H9 (cell line): ENCODE measurements at regions not wholly inside any gene's neighbourhood (a gene's known extent, or its start where the extent isn't known, plus 50 kb on each side); places are given as distances from the start of the nearest gene placed in this dataset.

Source experiments
- DNase-seq: peaks from one replicate; pipeline ENCODE4 v3.0.0-alpha.2; 2017
- H2AFZ ChIP-seq: one replicate; pipeline ENCODE4 v1.6.1; 2013; ENCODE audit warnings: mild to moderate bottlenecking, low read length, control low read depth, moderate library complexity
- H2AK5ac ChIP-seq: 2 replicates; pipeline ENCODE4 v1.6.1; 2013; ENCODE audit warnings: low read length, control low read depth, mixed read lengths; ENCODE audit not compliant: insufficient read length
- H2BK120ac ChIP-seq: one replicate; pipeline ENCODE4 v1.6.1; 2013; ENCODE audit warnings: low read depth, mild to moderate bottlenecking, low read length, control low read depth, inconsistent platforms; ENCODE audit not compliant: poor library complexity, severe bottlenecking
- H2BK12ac ChIP-seq: 2 replicates; pipeline ENCODE4 v1.6.1; 2013; ENCODE audit warnings: low read length, control low read depth, mixed read lengths, low read depth; ENCODE audit not compliant: insufficient read length
- H2BK15ac ChIP-seq: 2 replicates; pipeline ENCODE4 v1.6.1; 2013; ENCODE audit warnings: low read depth, low read length, control low read depth
- H2BK20ac ChIP-seq: one replicate; pipeline ENCODE4 v1.6.1; 2013; ENCODE audit warnings: low read depth, mild to moderate bottlenecking, low read length, control low read depth, inconsistent platforms; ENCODE audit not compliant: poor library complexity, severe bottlenecking
- H2BK5ac ChIP-seq: 2 replicates; pipeline ENCODE4 v1.6.1; 2013; ENCODE audit warnings: low read length, control low read depth, mixed read lengths; ENCODE audit not compliant: insufficient read length
- H3K14ac ChIP-seq: 2 replicates; pipeline ENCODE4 v1.6.1; 2013; ENCODE audit warnings: low read length, control low read depth; ENCODE audit not compliant: insufficient read depth
- H3K18ac ChIP-seq: 2 replicates; pipeline ENCODE4 v1.6.1; 2013; ENCODE audit warnings: low read depth, mild to moderate bottlenecking, mixed read lengths, low read length, control low read depth; ENCODE audit not compliant: insufficient read length
- H3K23ac ChIP-seq: 2 replicates; pipeline ENCODE4 v1.6.1; 2013; ENCODE audit warnings: low read length, control low read depth, mixed read lengths, low read depth; ENCODE audit not compliant: insufficient read length
- H3K23me2 ChIP-seq: 2 replicates; pipeline ENCODE4 v1.6.1; 2013; ENCODE audit warnings: low read depth, mild to moderate bottlenecking, mixed read lengths, low read length, control low read depth; ENCODE audit not compliant: insufficient read length, poor library complexity, severe bottlenecking
- H3K27ac ChIP-seq: 2 replicates; pipeline ENCODE4 v1.5.1; 2013; ENCODE audit warnings: low read length, control low read depth, mixed read lengths, low read depth; ENCODE audit not compliant: insufficient read length
- H3K27me3 ChIP-seq: 2 replicates; pipeline ENCODE4 v1.6.1; 2013; ENCODE audit warnings: low read length, control low read depth, inconsistent platforms; ENCODE audit not compliant: insufficient read depth
- H3K4ac ChIP-seq: 2 replicates; pipeline ENCODE4 v1.6.1; 2013; ENCODE audit warnings: low read depth, mild to moderate bottlenecking, control low read depth, inconsistent platforms, low read length, moderate library complexity
- H3K4me1 ChIP-seq: 2 replicates; pipeline ENCODE4 v1.6.1; 2013; ENCODE audit warnings: low read length, control low read depth, inconsistent platforms; ENCODE audit not compliant: insufficient read depth
- H3K4me2 ChIP-seq: 2 replicates; pipeline ENCODE4 v1.6.1; 2013; ENCODE audit warnings: low read length, control low read depth, mixed read lengths; ENCODE audit not compliant: insufficient read length, insufficient read depth
- H3K56ac ChIP-seq: 2 replicates; pipeline ENCODE4 v1.6.1; 2013; ENCODE audit warnings: low read depth, mild to moderate bottlenecking, mixed read lengths, low read length, control low read depth; ENCODE audit not compliant: insufficient read length
- H3K79me1 ChIP-seq: 2 replicates; pipeline ENCODE4 v1.6.1; 2013; ENCODE audit warnings: low read depth, mild to moderate bottlenecking, moderate library complexity, low read length, control low read depth, inconsistent platforms; ENCODE audit not compliant: insufficient read depth, poor library complexity, severe bottlenecking
- H3K79me2 ChIP-seq: 2 replicates; pipeline ENCODE4 v1.6.1; 2013; ENCODE audit warnings: low read length, control low read depth, inconsistent platforms; ENCODE audit not compliant: insufficient read depth
- H3K9ac ChIP-seq: 2 replicates; pipeline ENCODE4 v1.6.1; 2013; ENCODE audit warnings: low read length, control low read depth, mixed read lengths; ENCODE audit not compliant: insufficient read length; ENCODE audit errors: extremely low read depth
- H3K9me3 ChIP-seq: one replicate; pipeline ENCODE4 v1.6.1; 2013; ENCODE audit warnings: low read depth, low read length, inconsistent platforms; ENCODE audit not compliant: control insufficient read depth
- H3T11ph ChIP-seq: one replicate; pipeline ENCODE4 v1.6.1; 2013; ENCODE audit warnings: mild to moderate bottlenecking, low read length, control low read depth, inconsistent platforms
- H4K20me1 ChIP-seq: one replicate; pipeline ENCODE4 v1.6.1; 2013; ENCODE audit not compliant: control insufficient read depth, insufficient read length, insufficient read depth
- H4K5ac ChIP-seq: 2 replicates; pipeline ENCODE4 v1.6.1; 2013; ENCODE audit warnings: low read depth, mild to moderate bottlenecking, mixed read lengths, low read length, control low read depth; ENCODE audit not compliant: insufficient read length
- H4K8ac ChIP-seq: replicated peaks from 2 replicates; pipeline ENCODE4 v1.6.1; 2013; ENCODE audit warnings: low read length, control low read depth, mixed read lengths, low read depth; ENCODE audit not compliant: insufficient read length
- H4K91ac ChIP-seq: 2 replicates; pipeline ENCODE4 v1.6.1; 2013; ENCODE audit warnings: low read depth, mild to moderate bottlenecking, moderate library complexity, mixed read lengths, low read length, control low read depth; ENCODE audit not compliant: insufficient read length
- H3K27ac Mint-ChIP-seq, 3 experiments: 2 replicates in 2 of 3; 3 replicates in 1 of 3; pipeline ENCODE4 v1.8.0; 2020 to 2021; ENCODE audit warnings: mixed read lengths in 3 of 3, mild to moderate bottlenecking in 1 of 3, moderate library complexity in 1 of 3
- H3K27me3 Mint-ChIP-seq: 2 replicates; pipeline ENCODE4 v1.8.0; 2021; ENCODE audit warnings: low read depth, mild to moderate bottlenecking, moderate library complexity, mixed read lengths
- H3K36me3 Mint-ChIP-seq, 3 experiments: 2 replicates in 2 of 3; 3 replicates in 1 of 3; pipeline ENCODE4 v1.8.0; 2020 to 2021; ENCODE audit warnings: low read depth in 3 of 3, mixed read lengths in 3 of 3; ENCODE audit not compliant: insufficient read depth in 1 of 3
- H3K4me1 Mint-ChIP-seq, 2 experiments: 2 replicates each; pipeline ENCODE4 v1.8.0; 2020; ENCODE audit warnings: mixed read lengths in 2 of 2
- H3K4me3 Mint-ChIP-seq, 2 experiments: 2 replicates in 1 of 2; 3 replicates in 1 of 2; pipeline ENCODE4 v1.8.0; 2020 to 2021; ENCODE audit warnings: mild to moderate bottlenecking in 2 of 2, mixed read lengths in 2 of 2, moderate library complexity in 1 of 2
- H3K9me3 Mint-ChIP-seq, 2 experiments: 2 replicates in 1 of 2; 3 replicates in 1 of 2; pipeline ENCODE4 v1.8.0; 2020; ENCODE audit warnings: mild to moderate bottlenecking in 2 of 2, mixed read lengths in 2 of 2, moderate library complexity in 1 of 2
- whole genome bisulfite sequencing: extraction: QIAGEN DNeasy Blood & Tissue Kit; methylation state at CpG from one replicate; pipeline ENCODE4 v1.1.7; 2013; ENCODE audit warnings: missing lambda C conversion rate, low lambda C conversion rate, mixed read lengths; ENCODE audit not compliant: insufficient read length; ENCODE audit errors: extremely low coverage; 5-methylcytosine and 5-hydroxymethylcytosine counted together
- TF ChIP-seq, protein P1 (sequence below): fragments of 200-600 bp; sonication (generic); conservative IDR thresholded peaks from 3 replicates; pipeline ENCODE4 v1.8.0; 2021; ENCODE audit warnings: antibody characterized with exemption, mild to moderate bottlenecking

DNA sequence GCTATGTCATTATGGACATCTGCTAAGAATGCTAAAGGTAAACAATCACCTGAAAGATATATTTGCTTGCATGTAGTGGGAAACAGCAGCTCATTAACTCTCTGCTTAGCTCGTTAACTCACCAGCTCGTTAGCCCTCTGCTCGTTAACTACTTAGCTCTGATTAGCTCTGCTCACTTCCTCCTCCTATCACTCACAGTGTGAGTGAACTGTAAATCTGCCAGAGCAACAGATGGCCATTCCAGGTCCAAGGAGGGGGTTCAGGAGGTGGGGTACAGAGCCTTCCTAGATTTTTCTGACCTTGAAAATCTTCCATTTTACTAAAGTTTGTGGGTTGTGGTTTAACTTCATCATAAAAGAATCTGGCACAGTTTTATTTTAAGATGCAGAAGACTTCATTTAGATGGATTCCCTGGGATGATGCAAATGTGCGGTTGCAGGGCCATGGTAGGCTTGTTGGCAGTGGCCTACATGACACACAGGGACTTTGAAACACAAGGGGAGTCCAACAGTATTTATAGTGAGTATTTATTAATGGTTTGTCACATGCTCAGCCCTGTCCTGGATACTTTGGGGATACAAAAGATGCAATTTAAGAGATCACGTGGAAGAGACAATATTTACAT lies 1633.7 kb upstream of the CELF4 start:
- no peaks in the 10 kb centered on the region for H3K4me1 Mint-ChIP-seq
- Histone ChIP-seq H3K14ac (no peak overlapping the region), H3K4me2 (no peak overlapping the region), H2BK15ac (no peak overlapping the region), H3K56ac (no peak overlapping the region), H2BK20ac (no peak overlapping the region), H4K91ac (no peak overlapping the region), H3T11ph (no peak overlapping the region), H3K23me2 (no peaks in the 10 kb centered on the region), H3K9me3 (no peaks in the 10 kb centered on the region), H3K79me1 (no peaks in the 10 kb centered on the region), H2BK12ac (no peak overlapping the region), H2AFZ (no peak overlapping the region), H3K27ac (no peak overlapping the region), H4K8ac (no peak overlapping the region), H3K79me2 (no peaks in the 10 kb centered on the region), H4K20me1 (no peaks in the 10 kb centered on the region), H3K23ac (no peak overlapping the region), H3K9ac (no peak overlapping the region), H3K4me1 (no peaks in the 10 kb centered on the region; the same call in 1 of the 2 replicates), H3K18ac (no peak overlapping the region), H2BK5ac (no peak overlapping the region), H4K5ac (no peak overlapping the region), H2AK5ac (no peak overlapping the region), H3K27me3 (no peaks in the 10 kb centered on the region), H3K4ac (no peak overlapping the region), H2BK120ac (no peak overlapping the region)
- H3K27ac Mint-ChIP-seq = no peak overlapping the region
- DNase-seq = no peak
- no CpG with 5 or more reads among the region's 5 CpGs for WGBS
- TF ChIP-seq, protein P1, sequence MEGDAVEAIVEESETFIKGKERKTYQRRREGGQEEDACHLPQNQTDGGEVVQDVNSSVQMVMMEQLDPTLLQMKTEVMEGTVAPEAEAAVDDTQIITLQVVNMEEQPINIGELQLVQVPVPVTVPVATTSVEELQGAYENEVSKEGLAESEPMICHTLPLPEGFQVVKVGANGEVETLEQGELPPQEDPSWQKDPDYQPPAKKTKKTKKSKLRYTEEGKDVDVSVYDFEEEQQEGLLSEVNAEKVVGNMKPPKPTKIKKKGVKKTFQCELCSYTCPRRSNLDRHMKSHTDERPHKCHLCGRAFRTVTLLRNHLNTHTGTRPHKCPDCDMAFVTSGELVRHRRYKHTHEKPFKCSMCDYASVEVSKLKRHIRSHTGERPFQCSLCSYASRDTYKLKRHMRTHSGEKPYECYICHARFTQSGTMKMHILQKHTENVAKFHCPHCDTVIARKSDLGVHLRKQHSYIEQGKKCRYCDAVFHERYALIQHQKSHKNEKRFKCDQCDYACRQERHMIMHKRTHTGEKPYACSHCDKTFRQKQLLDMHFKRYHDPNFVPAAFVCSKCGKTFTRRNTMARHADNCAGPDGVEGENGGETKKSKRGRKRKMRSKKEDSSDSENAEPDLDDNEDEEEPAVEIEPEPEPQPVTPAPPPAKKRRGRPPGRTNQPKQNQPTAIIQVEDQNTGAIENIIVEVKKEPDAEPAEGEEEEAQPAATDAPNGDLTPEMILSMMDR = no peak
- H3K4me3 Mint-ChIP-seq = no peak overlapping the region
- no peaks in the 10 kb centered on the region for H3K27me3 Mint-ChIP-seq
- peaks cover 0 to 2% (median 0%) of the 10 kb centered on the region in 3 experiments; a peak in 1 of 7 replicates for H3K36me3 Mint-ChIP-seq
- H3K9me3 Mint-ChIP-seq = no peaks in the 10 kb centered on the region; a peak in 1 of 5 replicates
